DMS53 treated with DMSO at 0.1 percent for 48 hours (cell line): ENCODE measurements at regions not wholly inside any gene's neighbourhood (a gene's known extent, or its start where the extent isn't known, plus 50 kb on each side); places are given as distances from the start of the nearest gene placed in this dataset.

ENCODE experiments used
- DNase-seq: peaks from one replicate; lab custom pipeline; 2025; ENCODE audit not compliant: unreplicated experiment; lab: John Stamatoyannopoulos, UW

DNA sequence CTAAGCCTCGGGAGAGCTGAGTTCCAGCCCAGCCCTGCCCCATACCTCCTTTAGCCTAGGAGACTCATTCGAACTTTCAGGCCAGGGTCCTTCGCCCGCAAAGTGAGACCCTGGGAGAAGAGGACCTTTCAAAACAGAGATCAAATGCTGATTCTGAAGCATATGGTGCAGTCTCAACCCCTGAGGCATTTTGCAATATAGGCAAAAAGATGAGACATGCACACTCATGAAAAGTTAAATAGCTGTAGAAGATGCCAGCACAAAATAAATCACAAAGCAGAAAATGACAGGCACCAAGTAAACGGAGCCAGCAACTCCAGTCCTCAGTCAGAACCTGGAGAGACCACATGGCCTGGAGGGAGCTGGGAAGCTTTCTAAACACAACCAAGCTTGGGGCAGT is 542.7 kb upstream of the RAB6C start:
- DNase-seq, result no peak

DNA sequence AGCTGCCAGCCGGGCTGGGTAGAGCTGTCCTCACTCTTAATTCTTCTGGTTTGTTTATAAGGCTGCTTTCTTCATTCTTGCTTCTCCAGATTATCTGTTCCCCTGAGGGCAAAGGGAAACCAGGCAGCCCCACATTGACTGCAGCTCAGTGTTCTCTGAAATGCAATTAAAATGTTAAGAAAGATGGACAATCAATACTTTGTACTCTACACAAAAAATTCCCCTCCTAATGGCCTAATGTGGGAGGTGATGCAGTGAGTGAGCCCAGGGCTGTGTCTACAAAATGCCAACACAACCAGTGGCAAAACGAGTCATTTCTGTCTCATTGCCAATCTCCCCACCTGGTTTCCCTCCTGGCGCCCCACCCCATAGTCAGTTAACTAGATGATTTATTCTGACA is 541.7 kb upstream of the RAB6C start:
- no peak for DNase-seq

DNA sequence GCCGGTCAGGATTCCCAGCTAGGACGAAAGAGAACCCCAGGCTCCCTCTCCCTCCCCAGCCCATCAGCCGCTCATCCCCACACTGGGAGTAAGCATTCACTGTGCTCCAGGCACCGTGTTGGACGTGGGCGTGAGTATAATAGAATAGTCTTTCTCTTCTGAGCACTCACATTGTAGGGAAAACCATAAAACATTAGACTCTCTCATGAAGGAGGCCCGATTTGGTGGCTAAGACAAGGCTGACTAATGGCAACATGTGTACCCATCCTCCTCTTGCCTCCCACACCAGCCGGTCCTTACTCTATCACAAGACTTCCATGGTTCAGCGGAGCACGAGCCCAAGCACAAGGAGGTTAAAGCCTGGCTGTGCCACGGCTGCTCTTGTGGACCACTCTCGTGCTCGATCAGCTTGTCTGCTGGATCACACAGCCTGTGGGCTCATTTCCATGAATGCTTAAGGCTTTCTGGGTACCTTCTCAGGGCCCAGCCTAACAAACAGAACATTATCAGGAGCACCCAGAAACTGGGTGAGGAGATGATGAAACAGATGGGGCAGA is 540.9 kb upstream of the RAB6C start:
- DNase-seq, result no peak

DNA sequence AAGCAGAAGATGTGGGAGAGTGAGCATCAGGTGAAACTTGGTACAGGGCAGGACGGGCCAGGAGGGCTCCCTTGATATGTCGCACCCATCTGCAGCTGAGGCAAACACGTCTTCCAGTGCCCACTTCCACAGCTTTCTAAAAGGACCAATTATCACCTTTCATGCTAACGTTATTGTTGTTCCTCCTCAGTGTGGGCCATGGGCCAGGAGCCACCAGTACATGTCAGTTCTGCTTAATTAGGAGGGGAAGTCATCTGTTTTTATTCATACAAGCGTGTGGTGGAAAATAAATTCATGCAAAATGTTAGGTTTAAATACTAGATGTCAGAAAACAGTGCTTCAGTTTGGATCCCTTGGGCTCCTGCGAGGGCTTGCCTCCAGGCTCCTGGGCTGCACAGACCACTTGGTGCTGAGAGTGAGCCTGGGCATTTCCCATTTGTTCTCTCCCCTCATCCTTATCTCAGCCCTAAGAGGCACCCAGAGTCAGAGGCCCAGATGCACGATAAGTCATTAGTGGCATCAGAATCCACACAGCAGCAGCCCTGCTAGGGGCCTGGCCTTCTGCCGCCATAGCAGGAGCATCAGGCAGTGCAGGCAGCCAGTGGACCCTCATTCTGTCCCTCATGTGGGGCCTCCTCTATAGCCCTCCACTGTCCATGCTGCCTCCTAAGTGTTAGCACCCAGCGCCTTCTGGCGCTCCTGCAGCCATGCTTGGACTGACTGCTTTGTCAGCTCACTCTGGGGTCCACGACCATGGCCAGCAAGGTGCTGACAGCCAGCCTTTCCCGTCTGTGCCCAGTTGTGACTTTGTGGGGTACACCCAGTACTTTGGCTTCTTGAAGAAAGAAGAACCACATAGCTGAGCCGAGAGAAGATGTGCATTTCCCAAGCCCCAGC is 539.8 kb upstream of the RAB6C start:
- no peak for DNase-seq

DNA sequence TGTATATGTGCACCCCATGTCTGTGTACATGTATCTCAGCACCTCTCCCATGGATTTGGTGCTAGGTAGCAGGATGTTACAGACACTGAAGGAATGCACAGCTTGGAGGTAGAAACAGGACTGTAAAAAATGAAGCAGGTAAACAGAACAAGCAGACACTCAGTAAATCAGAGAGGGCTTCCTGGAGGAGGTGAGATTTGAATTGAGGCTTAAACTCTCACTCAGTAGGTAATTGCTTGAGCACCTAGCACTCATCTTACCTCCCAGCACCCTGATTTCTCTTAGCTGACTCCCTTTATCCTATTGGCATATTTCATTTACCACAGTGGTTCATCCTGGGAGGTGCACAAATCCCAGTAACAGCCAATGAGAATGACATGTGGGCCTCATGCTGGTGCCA is 537.9 kb upstream of the RAB6C start:
- DNase-seq, result no peak

DNA sequence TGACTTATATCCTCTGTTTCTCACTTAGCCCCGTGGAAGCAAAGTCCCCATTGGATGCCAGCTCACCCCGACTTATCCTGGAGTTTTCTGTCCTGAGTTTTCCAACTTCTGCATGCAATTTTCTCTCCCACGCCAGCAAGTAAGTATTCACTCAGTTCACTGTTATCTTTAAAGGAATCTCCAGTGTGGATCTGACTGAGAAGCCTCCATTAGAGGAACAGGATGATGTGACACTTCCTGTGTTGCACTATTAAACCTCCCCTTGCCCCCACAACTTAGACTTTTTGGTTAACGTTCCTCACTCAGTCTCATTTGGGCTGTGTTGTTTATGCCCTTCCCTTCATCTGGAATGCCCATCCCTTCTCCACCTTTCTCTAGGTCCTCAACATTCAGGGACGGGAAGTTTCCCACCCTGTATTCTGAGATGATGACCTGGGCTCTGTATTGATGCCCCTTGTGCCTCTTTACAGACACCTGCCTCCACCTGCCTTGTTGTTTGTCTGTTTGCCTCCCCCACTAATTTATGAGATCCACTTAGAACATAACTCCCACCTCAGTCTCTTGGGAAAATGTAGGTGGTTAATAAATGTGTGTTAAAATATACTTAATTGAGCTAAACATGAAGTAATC is 536.1 kb upstream of the RAB6C start:
- DNase-seq, result no peak

DNA sequence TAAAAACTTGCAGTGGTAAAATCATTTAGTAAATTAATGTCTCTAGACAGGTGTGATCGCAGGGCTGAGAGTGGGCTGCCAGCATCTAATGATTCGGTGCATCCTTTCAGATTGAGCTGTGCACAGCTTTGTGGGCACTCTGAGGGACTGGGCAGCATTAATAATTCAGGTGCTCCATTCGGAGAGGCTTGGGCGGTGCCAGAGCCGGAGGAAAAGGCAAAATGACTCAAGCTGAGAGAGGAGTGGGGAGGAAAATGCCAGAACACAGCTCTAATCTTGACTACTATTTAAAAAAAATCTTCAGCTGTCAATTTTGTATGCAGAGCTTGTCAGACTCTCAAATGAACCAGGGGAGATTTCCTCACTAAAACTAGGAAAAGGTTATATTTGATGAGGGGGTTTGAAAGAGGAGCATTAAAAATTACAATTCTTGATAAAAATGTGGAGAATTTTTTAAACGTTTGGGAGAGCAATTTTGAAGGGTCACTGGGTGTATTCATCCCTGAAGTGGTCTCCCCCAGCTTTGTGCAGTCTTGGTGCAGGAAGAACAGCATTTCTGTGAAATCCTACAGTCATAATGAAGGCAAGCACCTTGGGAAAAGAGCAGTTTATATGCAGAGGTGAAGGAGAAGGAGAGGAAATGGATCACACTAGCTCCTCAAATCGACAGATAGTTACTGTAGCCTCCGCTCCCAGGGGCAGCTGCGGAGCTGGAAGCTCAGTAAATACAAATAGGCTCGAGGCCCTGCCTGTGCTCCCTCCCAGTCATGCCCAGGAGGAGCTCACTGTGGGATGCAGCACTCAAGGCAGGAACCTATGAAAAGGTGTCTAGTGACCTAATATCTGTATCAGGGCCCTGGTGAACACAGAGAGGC is 535.4 kb upstream of the RAB6C start:
- DNase-seq, result no peak

DNA sequence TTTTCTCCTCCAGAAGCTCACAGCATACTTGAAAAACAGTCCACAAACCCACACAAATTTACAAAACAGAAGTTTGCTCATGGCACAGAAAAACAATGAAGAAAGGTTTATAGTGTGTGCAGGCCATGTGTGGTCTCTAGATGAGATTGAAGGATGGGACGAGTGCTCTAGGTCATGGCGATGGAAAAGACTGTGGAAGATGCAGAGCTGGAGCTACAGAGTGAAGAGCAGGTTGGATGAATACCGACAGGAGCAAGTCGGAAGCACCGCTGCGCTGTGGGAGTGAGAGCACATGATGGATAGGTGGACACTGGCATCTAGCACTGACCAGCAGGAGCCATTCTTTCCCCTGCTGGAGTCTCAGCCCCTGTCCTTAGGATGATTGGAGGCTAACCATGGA is 534.7 kb upstream of the RAB6C start:
- DNase-seq, result no peak

DNA sequence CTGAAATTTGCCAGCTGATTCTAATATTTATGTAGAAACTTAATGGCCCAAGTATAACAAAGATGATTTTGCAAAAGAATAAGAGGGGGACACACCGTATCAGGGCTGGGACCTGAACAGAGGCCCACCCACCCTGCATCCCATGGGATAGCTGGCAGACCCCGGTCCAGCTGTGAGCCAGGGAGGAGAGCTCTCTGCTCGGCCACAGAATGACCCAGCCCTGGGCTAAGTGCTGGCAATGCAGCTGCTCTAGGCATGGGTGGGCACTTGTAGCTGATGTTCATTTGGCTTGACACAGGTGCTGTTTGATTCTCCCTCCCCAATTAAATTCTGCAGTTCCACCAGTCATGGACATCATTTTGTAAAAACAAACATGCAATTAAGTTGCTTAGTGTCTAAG is 522.8 kb upstream of the RAB6C start:
- no peak for DNase-seq

DNA sequence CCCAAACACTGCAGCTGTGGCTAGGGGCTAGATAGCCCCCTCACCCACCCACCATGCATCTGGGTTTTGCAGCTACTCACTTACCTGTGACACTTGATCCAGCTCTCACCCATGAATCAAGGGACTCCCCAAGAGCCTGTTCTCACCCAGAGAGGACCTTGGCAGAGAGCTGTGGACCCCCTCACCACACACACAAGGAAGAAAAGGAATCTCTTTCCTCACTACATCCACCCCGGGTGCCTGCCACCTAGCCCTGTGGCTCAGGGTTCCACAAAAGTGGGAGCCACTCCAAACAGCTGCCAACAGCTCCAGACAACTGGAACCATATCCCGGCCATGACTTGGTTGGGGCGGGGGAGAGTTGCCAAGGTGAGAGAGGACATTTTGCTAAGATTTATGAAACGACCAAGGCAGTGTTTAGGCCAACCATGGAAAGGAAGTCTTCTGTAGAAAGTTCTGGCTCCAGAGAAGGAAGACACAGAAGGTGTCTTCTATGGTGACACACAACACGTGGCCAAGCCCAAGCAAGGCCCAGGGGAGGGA is 522.1 kb upstream of the RAB6C start:
- no peak for DNase-seq

DNA sequence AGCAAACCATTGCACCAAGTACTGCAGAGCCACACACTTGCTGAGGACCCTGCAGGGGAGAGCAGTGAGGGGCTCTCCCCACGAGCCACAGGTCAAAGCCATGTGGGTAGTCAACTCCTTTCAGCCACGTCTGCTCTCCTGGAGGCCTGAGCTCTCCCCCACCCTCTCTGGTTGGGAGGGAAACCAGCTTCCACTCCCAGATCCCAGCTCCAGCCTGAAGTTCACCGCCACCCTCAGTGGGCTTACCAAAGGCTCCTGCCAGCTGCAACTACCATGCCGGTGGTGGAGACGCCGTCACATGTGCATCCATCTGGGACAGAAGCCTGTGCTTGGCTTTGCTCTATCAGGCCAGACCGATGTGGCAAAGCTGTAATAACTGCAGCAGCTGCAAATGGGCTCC is 521.5 kb upstream of the RAB6C start:
- DNase-seq, result no peak

DNA sequence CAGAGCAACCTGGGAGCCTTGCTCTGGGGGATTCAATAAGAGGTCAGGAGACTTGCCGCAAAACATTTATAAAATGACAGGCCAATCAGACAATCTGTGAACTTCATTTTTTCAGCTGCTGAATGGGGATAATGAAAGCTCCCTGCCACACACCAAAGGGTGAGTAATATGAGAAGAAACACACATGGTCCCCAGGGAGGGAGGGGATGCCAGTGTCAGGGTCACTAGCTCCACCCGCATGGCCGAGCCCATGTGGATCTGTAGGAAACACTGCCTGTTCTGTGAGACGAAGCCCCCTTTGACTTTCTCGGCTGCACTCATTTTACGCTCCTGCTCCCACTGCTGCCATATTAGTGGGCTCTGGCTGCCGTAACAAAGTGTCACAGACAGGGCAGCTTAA is 521.0 kb upstream of the RAB6C start:
- DNase-seq, result no peak

DNA sequence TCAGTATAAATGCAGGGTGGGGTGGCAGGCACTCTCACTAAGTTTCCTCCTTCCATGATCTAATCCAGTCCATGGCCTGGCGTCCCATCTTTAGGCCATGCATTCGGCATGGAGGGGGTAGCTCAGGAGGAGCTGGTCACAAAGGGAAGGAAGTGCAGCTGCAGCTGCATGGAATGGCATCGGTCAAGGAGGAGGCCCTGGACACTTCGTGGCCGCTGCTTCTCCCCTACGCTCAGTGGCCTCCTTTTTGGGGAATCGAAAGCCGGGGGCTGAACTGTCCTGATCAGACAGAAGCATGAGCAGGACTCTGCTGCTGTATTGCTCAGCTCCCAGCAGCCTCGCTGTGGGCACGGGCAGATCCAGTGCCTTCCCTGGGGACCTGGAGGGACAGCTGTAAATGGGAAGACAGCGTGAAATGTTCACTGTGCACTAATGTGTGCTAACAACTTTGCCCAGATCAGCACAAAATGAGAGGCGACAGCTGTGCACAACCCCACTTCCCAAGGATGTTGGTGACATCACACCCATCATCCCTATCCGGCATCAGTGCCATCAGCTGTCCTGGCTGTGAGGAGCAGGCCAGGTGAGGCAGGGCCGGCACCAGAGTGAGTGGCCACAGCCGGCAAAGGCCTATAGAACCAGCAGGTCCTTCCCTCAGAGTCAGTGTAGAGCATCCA is 520.1 kb upstream of the RAB6C start:
- DNase-seq, result no peak

DNA sequence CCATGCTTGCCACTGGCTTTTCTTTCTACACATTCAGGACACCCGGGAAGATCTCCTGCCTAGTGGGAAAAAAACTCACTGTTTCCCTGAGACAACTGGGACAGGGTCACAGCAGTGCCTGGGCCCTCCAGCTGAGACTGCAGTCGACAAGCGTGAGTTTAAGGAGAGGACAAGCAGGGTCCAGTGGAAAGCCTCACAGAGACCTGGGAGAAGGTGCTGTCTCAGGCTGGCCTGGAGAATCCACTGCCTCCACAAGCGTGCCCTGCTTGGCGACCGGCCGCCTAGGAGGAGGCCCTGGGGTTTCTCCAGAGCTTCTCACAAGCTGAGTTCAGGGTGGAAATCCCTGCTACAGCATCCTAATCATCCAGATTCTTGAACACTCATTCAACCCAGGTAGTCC is 519.6 kb upstream of the RAB6C start:
- no peak for DNase-seq

DNA sequence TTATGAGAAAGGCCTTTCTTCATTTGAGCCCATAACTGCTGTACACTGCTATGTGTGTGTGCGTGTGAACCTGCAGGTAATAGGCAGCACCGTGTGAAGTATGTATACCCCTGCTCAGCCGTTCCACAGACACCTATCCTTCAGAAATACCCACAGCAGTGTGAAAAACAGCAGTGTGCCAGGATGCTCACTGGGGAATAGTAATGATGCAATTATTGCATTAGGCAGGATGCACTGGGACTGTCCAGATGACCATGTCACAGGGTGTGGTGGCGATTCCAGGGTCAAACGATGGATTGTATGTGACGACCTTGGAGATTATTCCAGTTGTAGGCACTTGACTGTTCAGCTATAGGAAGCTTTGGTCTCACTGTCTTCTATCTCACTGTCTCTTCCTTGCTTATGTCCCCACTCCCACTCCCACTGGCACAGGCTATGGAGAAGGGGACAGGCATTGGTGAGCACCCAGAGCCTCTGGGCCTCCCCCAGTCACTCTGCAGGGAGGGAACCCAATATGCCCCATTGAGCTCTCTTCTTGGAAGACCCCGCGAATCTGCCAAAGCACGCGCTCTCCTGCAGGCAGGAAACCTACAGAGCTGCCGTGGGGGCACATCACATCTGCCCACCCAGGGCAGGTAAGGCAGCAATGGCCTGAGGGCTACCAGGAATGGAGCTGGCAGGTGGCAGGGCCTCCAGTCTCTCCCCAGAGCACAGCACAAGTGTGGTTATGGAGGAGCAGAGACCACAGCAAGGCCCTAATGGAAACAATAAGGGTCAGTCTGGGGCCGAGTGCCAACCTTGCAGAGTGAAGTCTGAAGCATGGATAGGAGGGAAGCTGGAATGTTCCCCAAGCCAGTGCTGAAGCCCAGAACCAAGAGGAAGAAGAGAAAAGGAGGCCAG is 518.9 kb upstream of the RAB6C start:
- no peak for DNase-seq

DNA sequence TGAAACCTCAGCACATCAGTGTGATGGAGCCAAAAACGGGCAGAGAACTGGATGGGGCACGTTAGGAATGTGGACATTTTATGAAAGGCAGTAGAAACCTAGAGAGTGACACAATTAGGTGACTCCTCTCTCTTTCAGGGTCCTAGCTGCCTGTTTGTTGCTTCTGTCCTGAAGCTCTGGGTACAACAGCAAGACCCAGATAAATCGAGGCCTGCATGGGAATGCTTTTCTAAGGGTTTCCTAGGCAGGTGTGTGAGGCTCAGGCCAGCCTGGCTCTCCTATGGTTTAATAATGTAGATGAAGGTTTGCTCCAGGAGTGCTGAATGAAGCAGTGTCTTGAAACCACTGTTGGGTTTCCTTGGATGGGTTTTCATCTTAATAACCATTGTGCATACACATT is 517.1 kb upstream of the RAB6C start:
- no peak for DNase-seq

DNA sequence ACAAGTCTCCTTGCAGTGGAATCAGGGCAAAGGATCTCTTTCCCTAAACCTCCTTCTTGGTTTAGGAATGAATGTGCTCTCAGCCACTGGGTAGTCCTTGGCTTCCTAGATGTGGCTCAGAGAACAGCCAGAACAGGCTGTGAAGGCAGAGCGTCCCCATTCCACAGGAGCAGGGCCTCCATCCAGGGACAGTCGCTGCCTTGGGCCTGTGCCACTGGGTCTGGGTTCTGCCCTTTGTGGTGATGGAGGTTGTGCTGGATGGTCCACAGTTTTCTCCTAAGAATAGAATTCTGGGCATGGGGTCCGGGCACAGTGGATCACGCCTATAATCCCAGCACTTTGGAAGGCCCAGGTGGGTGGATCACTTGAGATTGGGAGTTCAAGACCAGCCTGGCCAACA is 516.5 kb upstream of the RAB6C start:
- no peak for DNase-seq

DNA sequence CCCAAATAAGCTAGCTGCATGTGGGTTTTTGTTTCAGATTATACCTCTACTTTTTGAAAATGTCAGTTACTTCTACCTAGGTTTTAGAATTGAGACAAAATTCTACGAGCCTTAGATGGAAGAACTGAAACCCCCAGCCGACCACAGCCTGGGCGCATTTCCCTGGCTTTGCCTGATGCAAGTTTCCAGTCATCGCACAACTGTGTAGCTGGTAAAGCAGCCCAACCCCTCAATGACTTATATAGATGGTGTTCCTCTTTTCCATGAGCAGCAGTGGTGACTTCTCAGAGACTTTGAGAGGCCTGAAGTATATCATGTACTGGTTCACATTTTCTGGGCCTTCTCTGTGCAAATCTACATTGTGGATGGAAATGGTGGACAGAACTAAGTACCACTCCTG is 515.4 kb upstream of the RAB6C start:
- DNase-seq, result no peak

DNA sequence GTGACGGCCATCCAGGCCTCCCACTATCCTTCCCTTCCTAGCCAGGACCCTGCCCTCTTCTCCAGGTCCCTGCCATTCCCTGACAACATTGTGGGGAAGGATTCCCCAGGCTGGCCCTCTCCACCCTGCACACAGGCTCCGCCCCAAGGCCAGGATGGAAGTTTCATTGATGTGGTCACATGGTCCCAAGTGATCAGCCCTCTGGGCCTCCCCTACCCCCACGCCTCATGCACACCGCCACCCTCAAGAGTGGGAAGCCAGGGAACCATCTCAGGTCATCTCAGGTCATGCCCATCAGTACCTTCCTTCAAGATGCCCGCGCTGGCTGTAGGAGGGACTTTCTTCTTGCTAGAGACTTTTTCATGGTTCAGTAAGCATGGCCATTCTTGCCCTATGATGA is 514.8 kb upstream of the RAB6C start:
- DNase-seq, result no peak

DNA sequence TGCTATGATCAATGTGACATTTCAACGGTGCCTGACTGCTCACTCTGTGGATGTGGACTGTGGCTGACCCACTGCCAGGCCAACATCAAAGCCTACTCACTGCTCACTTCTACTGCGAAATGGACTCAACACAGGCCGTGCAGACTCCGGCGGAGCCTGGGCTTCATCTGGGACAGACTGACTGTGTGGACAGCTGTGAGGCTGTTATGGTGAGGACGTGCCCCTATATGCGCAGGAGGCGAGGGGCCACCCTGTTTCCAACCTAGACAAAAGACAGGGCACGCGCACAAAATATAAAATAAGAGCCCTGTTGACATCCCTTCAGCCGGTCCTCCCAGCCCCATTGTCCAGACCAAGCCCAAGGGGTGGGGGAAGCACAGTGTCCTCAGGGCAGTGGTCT is 514.4 kb upstream of the RAB6C start:
- DNase-seq, result no peak
